ENCODE measurements at regions not wholly inside any gene's neighbourhood (a gene's known extent, or its start where the extent isn't known, plus 50 kb on each side); places are given as distances from the start of the nearest gene placed in this dataset.
"Not testable (repeated sequence)": the region's sequence is repeated elsewhere in the genome, so short reads cannot be mapped to it uniquely, and the experiment has no call there.

GRCh38 chr1:219345953-219346352 lies 172.3 kb downstream of the LYPLAL1 start:
- no peak for DNase-seq

GRCh38 chr1:219342836-219343235 lies 169.2 kb downstream of the LYPLAL1 start:
- no peak for DNase-seq

- DNase-seq, result no peak
Observed at GRCh38 chr1:219340796-219341195, 167.1 kb downstream of the LYPLAL1 start.

- DNase-seq, result no peak
Observed at GRCh38 chr1:219339466-219339865, 165.8 kb downstream of the LYPLAL1 start.

GRCh38 chr1:219337588-219337987 lies 163.9 kb downstream of the LYPLAL1 start:
- DNase-seq, result no peak

- DNase-seq, result no peak
Observed at GRCh38 chr1:219333626-219334025, 159.9 kb downstream of the LYPLAL1 start.

- no peak for DNase-seq
Observed at GRCh38 chr1:219331424-219331823, 157.7 kb downstream of the LYPLAL1 start.

- DNase-seq, result no peak
Observed at GRCh38 chr1:219330669-219331068, 157.0 kb downstream of the LYPLAL1 start.

GRCh38 chr1:219330001-219330400 lies 156.3 kb downstream of the LYPLAL1 start:
- no peak for DNase-seq

- no peak for DNase-seq
Observed at GRCh38 chr1:219329578-219329977, 155.9 kb downstream of the LYPLAL1 start.

GRCh38 chr1:219326843-219327242 lies 153.2 kb downstream of the LYPLAL1 start:
- no peak for DNase-seq

GRCh38 chr1:219325368-219325742 lies 151.7 kb downstream of the LYPLAL1 start:
- DNase-seq, result no peak

GRCh38 chr1:219324629-219325367 lies 151.1 kb downstream of the LYPLAL1 start:
- DNase-seq, result no peak

- no peak for DNase-seq
Observed at GRCh38 chr1:219324171-219324570, 150.5 kb downstream of the LYPLAL1 start.

GRCh38 chr1:219323426-219323825 lies 149.7 kb downstream of the LYPLAL1 start:
- DNase-seq, result no peak

- DNase-seq, result no peak
Observed at GRCh38 chr1:219322766-219323165, 149.1 kb downstream of the LYPLAL1 start.

- DNase-seq, result not testable (repeated sequence)
Observed at GRCh38 chr1:219320563-219320962, 146.9 kb downstream of the LYPLAL1 start.

GRCh38 chr1:219318826-219319225 lies 145.1 kb downstream of the LYPLAL1 start:
- DNase-seq, result no peak

- DNase-seq, result no peak
Observed at GRCh38 chr1:219317762-219318353, 144.2 kb downstream of the LYPLAL1 start.

- no peak for DNase-seq
Observed at GRCh38 chr1:219316066-219316465, 142.4 kb downstream of the LYPLAL1 start.

- no peak for DNase-seq
Observed at GRCh38 chr1:219313961-219314360, 140.3 kb downstream of the LYPLAL1 start.

GRCh38 chr1:219312967-219313366 lies 139.3 kb downstream of the LYPLAL1 start:
- DNase-seq, result no peak

- DNase-seq, result no peak
Observed at GRCh38 chr1:219310181-219310728, 136.6 kb downstream of the LYPLAL1 start.

GRCh38 chr1:219308367-219308766 lies 134.7 kb downstream of the LYPLAL1 start:
- no peak for DNase-seq
